Inferior parietal cortex (tissue), 1 donor: ENCODE measurements at regions not wholly inside any gene's neighbourhood (a gene's known extent, or its start where the extent isn't known, plus 50 kb on each side); places are given as distances from the start of the nearest gene placed in this dataset.
A peak's percentile ranks its signal among the peaks of the same experiment; 100 is the strongest.

ENCODE experiments used
- DNase-seq: peaks from one replicate; pipeline ENCODE4 v3.0.0-alpha.2; 2016; ENCODE audit errors: extremely low spot score

- DNase-seq: no peak
Observed at GRCh38 chr2:215505044-215505786, 69.3 kb upstream of the FN1 start.

GRCh38 chr2:215504547-215504946 lies 68.7 kb upstream of the FN1 start:
- DNase-seq: no peak

- DNase-seq: no peak
Observed at GRCh38 chr2:215503381-215503780, 67.5 kb upstream of the FN1 start.

- DNase-seq: no peak
Observed at GRCh38 chr2:215500466-215500865, 64.6 kb upstream of the FN1 start.

GRCh38 chr2:215499331-215499730 lies 63.5 kb upstream of the FN1 start:
- DNase-seq: peak; percentile 13

- peak; percentile 50 for DNase-seq
Observed at GRCh38 chr2:215498431-215498830, 62.6 kb upstream of the FN1 start.

- DNase-seq: no peak
Observed at GRCh38 chr2:215493376-215493775, 57.5 kb upstream of the FN1 start.

GRCh38 chr2:215489288-215489848 lies 53.5 kb upstream of the FN1 start:
- no peak for DNase-seq

GRCh38 chr2:215487002-215487372 lies 51.1 kb upstream of the FN1 start:
- DNase-seq: no peak

- no peak for DNase-seq
Observed at GRCh38 chr2:215486291-215487001, 50.6 kb upstream of the FN1 start.
